GM23248 (cell line): ENCODE measurements at regions not wholly inside any gene's neighbourhood (a gene's known extent, or its start where the extent isn't known, plus 50 kb on each side); places are given as distances from the start of the nearest gene placed in this dataset.

Source experiments
- EZH2 ChIP-seq: fragments of 200-600 bp; sonication (generic); IDR thresholded peaks from 2 replicates; pipeline ENCODE4 v1.6.1; 2018; ENCODE audit warnings: antibody characterized with exemption, mild to moderate bottlenecking; ENCODE audit not compliant: insufficient read depth, poor library complexity, severe bottlenecking
- EZH2phosphoT487 ChIP-seq: fragments of 200-600 bp; sonication (generic); IDR thresholded peaks from 2 replicates; pipeline ENCODE4 v1.6.1; 2018; ENCODE audit warnings: antibody characterized with exemption, moderate library complexity, mild to moderate bottlenecking, low read depth; ENCODE audit not compliant: insufficient read depth

DNA sequence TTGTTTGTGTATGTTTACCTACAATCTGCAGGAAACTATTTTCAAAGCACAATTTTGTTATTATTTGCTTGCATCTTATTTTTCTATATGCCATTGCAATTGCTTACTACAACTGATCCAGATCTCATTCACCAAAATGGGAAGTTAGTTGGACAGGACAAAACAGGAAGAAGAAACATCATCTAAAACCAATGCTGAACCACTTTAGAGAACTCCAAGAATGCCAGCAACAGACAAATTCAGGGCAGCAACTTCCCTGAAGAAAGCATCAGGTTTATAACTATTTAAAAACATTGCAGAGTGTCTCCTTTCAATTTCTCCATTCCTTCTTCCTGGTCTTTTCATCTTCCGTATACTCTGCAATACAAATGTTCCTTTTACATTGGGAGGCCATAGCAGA is 82.4 kb upstream of the SMYD2 start:
- no peak for TF ChIP-seq EZH2
- TF ChIP-seq EZH2phosphoT487, result no peak
